AG04450 (cell line): ENCODE measurements at regions not wholly inside any gene's neighbourhood (a gene's known extent, or its start where the extent isn't known, plus 50 kb on each side); places are given as distances from the start of the nearest gene placed in this dataset.

Experiments
- CTCF ChIA-PET: fragments of 300-600, 350-600 bp; formaldehyde crosslinking; extraction: SDS; loops from one replicate; lab custom pipeline; 2022; ENCODE audit warnings: antibody characterized with exemption, inconsistent platforms; lab: Charles Lee
- POLR2A ChIA-PET: fragments of 350-600 bp; formaldehyde crosslinking; extraction: SDS; loops from one replicate; lab custom pipeline; 2021; ENCODE audit warnings: antibody characterized with exemption, inconsistent platforms; lab: Yijun Ruan, JAX
- DNase-seq: peaks from one replicate; pipeline ENCODE4 v3.0.0-alpha.2; 2011; ENCODE audit warnings: low read depth, low spot score
- H3K27ac ChIP-seq: one replicate; pipeline ENCODE4 v1.5.1; 2012; ENCODE audit warnings: low read depth, low read length, control low read depth
- H3K27me3 ChIP-seq: one replicate; pipeline ENCODE4 v1.6.0; 2012; ENCODE audit warnings: low read length; ENCODE audit not compliant: control insufficient read depth, insufficient read depth
- H3K4me3 ChIP-seq: 2 replicates; pipeline ENCODE4 v1.5.1; 2011; ENCODE audit warnings: mild to moderate bottlenecking, low read depth, low read length, control low read depth
- H3K9me3 ChIP-seq: 2 replicates; pipeline ENCODE4 v1.5.1; 2012; ENCODE audit warnings: low read length; ENCODE audit not compliant: control insufficient read depth, insufficient read depth
- TF ChIP-seq, protein P1 (sequence below): IDR thresholded peaks from 2 replicates; pipeline ENCODE4 v1.5.1; 2011; ENCODE audit warnings: low read depth, low read length, control low read depth, inconsistent platforms

DNA sequence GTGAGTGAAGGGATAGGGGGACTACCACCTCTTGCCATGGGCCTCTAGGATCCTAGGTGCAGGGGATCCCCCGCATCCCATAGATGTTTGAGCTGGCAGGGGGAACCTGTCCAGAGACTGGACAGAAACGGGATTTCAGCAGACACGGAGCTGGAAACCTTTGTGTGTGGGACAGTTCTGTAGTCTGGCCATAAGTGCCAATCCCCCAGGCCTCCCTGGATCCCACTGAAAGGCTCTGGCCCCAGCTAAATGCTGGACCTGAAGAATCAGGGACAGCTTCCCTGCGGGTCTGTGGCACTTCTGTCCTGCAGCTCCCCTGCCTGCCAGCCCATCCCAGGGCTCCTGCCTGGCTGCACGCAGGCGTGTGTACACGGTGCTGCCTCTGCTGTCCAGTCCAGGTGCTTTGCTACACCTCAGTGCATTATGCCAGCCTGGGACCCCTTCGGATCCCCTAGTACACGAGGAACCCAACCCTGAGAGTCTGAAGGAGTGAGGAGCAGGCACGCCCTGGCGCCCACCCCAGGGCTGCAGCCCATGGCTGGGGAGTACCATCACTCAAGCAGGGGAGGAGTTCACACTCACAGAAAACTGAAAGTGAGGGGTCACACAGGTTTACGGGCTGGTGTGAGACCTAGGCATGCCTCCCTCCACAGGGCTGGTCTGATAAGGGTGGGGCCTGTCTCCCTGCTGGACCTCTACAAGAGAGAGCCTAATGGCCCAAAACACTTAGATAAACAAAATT, 703.0 kb downstream of the ARAP2 start:
- no peak for DNase-seq
- TF ChIP-seq, protein P1, sequence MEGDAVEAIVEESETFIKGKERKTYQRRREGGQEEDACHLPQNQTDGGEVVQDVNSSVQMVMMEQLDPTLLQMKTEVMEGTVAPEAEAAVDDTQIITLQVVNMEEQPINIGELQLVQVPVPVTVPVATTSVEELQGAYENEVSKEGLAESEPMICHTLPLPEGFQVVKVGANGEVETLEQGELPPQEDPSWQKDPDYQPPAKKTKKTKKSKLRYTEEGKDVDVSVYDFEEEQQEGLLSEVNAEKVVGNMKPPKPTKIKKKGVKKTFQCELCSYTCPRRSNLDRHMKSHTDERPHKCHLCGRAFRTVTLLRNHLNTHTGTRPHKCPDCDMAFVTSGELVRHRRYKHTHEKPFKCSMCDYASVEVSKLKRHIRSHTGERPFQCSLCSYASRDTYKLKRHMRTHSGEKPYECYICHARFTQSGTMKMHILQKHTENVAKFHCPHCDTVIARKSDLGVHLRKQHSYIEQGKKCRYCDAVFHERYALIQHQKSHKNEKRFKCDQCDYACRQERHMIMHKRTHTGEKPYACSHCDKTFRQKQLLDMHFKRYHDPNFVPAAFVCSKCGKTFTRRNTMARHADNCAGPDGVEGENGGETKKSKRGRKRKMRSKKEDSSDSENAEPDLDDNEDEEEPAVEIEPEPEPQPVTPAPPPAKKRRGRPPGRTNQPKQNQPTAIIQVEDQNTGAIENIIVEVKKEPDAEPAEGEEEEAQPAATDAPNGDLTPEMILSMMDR, result no peak
- Histone ChIP-seq H3K9me3 (peaks cover 14% of the 10 kb centered on the region), H3K4me3 (no peak overlapping the region), H3K27ac (no peak overlapping the region), H3K27me3 (no peaks in the 10 kb centered on the region)
- POLR2A ChIA-PET, result no interaction called here
- CTCF ChIA-PET, result no interaction called here

DNA sequence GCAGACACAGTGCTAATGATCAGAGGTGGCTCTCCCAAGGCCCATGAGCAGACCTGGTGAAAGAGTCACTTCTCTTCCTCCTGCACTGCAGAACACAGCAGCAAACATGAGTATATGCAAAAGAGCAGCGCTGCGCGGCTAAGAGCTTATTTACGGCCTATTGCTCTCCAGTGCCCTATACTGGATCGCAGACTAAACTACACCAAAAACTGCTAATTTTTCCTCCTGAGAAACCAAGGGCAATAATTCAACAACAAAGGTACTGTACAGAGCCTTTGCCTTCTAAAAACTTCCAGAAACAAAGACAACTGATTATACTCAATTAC, 702.5 kb downstream of the ARAP2 start:
- Histone ChIP-seq H3K9me3 (peaks cover 14% of the 10 kb centered on the region), H3K27ac (no peak overlapping the region), H3K4me3 (no peak overlapping the region), H3K27me3 (no peaks in the 10 kb centered on the region)
- TF ChIP-seq, protein P1, result no peak
- CTCF ChIA-PET, result no interaction called here
- no peak for DNase-seq
- POLR2A ChIA-PET, result no interaction called here

DNA sequence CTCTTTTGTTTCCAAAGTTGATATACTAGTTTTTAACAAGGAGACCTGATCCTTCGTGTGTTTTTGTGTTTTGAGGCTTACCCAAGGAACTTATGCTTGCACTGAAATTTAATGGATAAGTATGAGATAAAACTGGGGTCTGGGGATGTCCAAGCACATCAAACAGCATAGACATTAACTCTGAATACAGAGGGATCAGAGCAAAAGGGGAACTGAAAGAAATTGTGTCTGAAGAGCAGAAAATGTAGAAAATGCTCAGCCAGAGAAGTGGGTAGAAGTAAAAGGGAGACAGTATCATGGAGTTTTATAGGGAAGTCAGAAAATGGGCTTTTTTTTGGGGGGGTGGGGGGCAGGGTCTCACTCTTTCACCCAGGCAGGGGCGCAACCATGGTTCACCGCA, 695.4 kb downstream of the ARAP2 start:
- TF ChIP-seq, protein P1, result no peak
- POLR2A ChIA-PET, result no interaction called here

DNA sequence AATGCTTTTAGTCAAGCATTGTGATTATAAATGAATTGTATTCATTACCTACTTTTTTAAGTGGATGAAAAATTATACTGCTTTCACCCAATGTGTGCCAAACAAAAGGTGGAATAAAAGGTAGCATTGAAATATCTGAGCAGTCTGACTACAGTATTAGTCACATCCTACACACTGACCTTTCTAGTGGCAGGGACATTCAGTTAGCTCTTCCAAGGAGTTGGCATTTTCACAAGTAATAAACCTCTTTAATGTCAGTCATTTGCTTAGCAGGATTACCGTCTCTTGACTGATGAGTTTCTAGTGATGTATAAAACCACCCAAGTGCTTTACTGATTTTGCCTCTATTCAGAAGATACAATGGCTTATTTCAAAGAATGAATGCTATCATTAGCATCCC, 687.9 kb downstream of the ARAP2 start:
- TF ChIP-seq, protein P1, result no peak
- no peak for DNase-seq
- CTCF ChIA-PET, result no interaction called here
- POLR2A ChIA-PET, result no interaction called here
- no peak overlapping the region for H3K27ac ChIP-seq
- no peaks in the 10 kb centered on the region for H3K27me3 ChIP-seq
- peaks cover 16% of the 10 kb centered on the region for H3K9me3 ChIP-seq
- H3K4me3 ChIP-seq, result no peak overlapping the region

More for the DNA sequence above, 695.4 kb downstream of the ARAP2 start:
- peaks cover 4% of the 10 kb centered on the region; the same call in 1 of the 2 replicates for H3K9me3 ChIP-seq
- H3K4me3 ChIP-seq, result no peak overlapping the region
- CTCF ChIA-PET, result no interaction called here
- no peaks in the 10 kb centered on the region for H3K27me3 ChIP-seq
- no peak overlapping the region for H3K27ac ChIP-seq
- no peak for DNase-seq

DNA sequence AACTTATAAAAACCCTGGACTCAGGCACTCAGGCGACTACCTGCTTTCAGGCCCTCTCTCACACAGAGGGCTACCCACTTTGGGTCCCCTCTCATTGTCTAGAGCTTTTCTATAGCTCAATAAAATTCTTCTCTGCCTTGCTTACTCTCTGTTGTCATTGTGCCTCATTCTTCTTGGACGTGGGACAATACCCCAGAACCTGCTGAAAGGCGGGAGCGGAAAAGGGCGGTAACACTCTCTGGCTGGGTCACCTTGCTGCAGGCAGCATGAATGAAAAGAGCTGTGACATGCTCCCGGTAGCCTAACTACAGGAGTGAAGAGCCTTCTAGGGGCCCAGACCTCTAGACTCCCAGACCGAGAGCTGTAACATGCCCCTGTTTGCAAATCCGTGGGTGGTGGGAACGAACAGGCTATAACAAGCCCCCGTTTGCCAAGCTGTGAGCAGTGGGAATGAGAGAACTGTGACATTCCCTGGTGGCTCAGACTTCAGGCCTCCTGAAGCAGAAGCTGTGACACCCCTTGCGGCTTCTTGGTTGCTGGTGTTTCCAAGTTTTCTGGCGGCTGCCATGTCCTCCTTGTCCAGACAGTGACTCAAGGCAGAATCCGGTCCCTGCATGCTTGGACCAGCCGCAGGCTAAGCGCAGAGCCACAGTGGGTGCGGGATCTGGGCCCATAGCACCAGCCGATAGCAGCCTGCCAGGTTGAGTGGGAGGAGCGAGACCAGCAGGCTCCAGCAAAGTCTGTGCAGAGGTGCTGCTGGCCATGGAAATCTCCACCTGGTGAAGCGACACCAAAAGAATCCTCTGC, 684.6 kb downstream of the ARAP2 start:
- TF ChIP-seq, protein P1, result no peak
- Histone ChIP-seq H3K9me3 (peaks cover 11% of the 10 kb centered on the region), H3K4me3 (no peak overlapping the region), H3K27ac (no peak overlapping the region), H3K27me3 (no peaks in the 10 kb centered on the region)
- ChIA-PET POLR2A (no interaction called here), CTCF (no interaction called here)
- DNase-seq, result no peak
